ENCODE measurements at regions not wholly inside any gene's neighbourhood (a gene's known extent, or its start where the extent isn't known, plus 50 kb on each side); places are given as distances from the start of the nearest gene placed in this dataset.
"Not testable (repeated sequence)": the region's sequence is repeated elsewhere in the genome, so short reads cannot be mapped to it uniquely, and the experiment has no call there.

DNA sequence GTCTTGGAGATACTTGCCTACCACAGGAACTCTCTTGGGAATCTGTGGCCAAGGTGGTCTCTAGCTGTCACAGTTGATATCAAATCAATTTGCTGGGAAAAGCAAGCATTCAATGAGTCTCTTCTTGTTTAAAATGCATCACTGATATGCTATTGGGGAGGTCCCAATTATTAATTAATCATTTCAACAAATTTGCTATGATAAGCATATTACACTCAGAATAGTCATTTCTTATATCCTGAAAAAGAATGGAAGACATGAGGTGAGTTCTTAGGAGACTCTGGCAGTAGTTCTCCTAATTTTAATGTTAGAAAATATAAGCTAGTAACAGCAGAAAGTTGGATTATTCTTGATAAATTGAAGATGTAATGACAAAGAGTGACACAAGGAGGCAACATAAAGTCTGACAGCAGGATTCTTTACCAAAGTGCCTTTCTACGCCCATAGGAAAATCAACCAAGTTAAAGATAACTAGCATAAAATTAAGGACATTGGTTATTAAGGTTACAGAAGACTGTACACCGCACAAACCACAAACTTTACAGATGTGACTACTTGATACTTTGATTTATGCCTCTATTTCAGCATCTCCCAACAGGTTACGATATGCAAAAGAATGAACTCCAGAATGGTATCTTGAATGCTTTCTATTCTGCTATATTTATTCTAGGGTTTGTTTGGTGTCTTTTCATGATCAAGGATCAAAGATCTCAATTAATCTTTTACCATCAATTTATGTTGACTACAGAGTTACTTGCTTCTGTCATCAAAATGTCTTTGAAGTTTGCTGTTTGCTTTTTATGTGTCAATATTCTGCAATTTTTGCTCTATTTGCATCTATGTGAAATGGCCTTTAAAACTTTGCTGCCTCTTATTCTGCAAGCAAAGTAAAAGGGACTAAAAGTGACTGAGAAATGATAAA is 349.6 kb upstream of the CLEC14A start:
- TF ChIP-seq ZNF8 (CRISPR knock-in tag; IDR thresholded peaks at IDR 0.05) (no peak), SNAI2 (CRISPR knock-in tag; IDR thresholded peaks at IDR 0.05) (no peak), GLIS3 (CRISPR knock-in tag; IDR thresholded peaks at IDR 0.05) (no peak), ZNF565 (CRISPR knock-in tag; conservative IDR thresholded peaks at IDR 0.05; ENCODE audit: low read depth) (no peak), BACH2 (CRISPR knock-in tag; IDR thresholded peaks at IDR 0.05; ENCODE audit: borderline replicate concordance) (no peak), TOX (CRISPR knock-in tag; IDR thresholded peaks at IDR 0.05; ENCODE audit: borderline replicate concordance) (no peak), ARNTL (CRISPR knock-in tag; IDR thresholded peaks at IDR 0.05; ENCODE audit: borderline replicate concordance, low read depth) (no peak), ZNF70 (CRISPR knock-in tag; IDR thresholded peaks at IDR 0.05) (no peak), ISL1 (CRISPR knock-in tag; IDR thresholded peaks at IDR 0.05) (no peak), RARB (CRISPR knock-in tag; IDR thresholded peaks at IDR 0.05) (no peak), OSR1 (CRISPR knock-in tag; IDR thresholded peaks at IDR 0.05) (no peak)
- TF ChIP-seq, protein P1, sequence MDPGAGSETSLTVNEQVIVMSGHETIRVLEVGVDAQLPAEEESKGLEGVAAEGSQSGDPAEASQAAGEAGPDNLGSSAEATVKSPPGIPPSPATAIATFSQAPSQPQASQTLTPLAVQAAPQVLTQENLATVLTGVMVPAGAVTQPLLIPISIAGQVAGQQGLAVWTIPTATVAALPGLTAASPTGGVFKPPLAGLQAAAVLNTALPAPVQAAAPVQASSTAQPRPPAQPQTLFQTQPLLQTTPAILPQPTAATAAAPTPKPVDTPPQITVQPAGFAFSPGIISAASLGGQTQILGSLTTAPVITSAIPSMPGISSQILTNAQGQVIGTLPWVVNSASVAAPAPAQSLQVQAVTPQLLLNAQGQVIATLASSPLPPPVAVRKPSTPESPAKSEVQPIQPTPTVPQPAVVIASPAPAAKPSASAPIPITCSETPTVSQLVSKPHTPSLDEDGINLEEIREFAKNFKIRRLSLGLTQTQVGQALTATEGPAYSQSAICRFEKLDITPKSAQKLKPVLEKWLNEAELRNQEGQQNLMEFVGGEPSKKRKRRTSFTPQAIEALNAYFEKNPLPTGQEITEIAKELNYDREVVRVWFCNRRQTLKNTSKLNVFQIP (CRISPR knock-in tag; IDR thresholded peaks at IDR 0.05; ENCODE audit: borderline replicate concordance, low read depth): no peak
- TF ChIP-seq, protein P2, sequence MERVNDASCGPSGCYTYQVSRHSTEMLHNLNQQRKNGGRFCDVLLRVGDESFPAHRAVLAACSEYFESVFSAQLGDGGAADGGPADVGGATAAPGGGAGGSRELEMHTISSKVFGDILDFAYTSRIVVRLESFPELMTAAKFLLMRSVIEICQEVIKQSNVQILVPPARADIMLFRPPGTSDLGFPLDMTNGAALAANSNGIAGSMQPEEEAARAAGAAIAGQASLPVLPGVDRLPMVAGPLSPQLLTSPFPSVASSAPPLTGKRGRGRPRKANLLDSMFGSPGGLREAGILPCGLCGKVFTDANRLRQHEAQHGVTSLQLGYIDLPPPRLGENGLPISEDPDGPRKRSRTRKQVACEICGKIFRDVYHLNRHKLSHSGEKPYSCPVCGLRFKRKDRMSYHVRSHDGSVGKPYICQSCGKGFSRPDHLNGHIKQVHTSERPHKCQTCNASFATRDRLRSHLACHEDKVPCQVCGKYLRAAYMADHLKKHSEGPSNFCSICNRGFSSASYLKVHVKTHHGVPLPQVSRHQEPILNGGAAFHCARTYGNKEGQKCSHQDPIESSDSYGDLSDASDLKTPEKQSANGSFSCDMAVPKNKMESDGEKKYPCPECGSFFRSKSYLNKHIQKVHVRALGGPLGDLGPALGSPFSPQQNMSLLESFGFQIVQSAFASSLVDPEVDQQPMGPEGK (CRISPR knock-in tag; IDR thresholded peaks at IDR 0.05; ENCODE audit: borderline replicate concordance): no peak
- TF ChIP-seq, protein P3, sequence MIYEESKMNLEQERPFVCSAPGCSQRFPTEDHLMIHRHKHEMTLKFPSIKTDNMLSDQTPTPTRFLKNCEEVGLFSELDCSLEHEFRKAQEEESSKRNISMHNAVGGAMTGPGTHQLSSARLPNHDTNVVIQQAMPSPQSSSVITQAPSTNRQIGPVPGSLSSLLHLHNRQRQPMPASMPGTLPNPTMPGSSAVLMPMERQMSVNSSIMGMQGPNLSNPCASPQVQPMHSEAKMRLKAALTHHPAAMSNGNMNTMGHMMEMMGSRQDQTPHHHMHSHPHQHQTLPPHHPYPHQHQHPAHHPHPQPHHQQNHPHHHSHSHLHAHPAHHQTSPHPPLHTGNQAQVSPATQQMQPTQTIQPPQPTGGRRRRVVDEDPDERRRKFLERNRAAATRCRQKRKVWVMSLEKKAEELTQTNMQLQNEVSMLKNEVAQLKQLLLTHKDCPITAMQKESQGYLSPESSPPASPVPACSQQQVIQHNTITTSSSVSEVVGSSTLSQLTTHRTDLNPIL (CRISPR knock-in tag; IDR thresholded peaks at IDR 0.05; ENCODE audit: low read depth): no peak
- no peak for ATAC-seq

DNA sequence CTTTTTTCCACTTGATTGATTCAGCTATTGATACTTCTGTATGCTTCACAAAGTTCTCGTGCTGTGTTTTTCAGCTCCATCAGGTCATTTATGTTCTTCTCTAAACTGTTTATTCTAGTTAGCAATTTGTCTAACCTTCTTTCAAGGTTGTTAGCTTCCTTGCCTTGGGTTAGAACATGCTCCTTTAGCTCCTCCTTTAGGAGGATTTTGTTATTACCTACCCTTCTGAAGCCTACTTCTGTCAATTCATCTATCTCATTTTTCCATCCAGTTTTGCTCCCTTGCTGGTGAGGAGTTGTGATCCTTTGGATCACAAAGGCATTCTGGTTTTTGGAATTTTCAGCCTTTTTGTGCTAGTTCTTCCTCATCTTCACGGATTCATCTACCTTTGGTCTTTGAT is 344.7 kb upstream of the CLEC14A start:
- not testable (repeated sequence) for ATAC-seq

DNA sequence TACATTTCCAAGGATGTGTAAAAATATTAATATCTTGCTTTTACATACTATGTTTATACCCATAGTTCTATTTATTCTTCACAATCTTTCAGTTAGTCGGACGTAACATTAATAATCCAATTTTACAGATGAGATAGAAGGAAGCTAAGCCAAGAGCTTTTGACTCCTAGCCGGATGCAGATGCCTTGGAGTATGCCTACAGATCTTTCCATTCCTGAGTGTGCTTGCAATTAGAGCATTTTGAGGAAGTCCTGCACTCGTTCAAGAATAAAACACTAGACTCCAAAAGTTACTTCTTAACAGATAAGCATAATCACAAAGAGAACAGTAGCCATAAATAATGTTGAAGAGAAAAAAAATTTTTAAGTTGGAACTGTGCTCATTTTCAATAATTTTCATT is 337.6 kb upstream of the CLEC14A start:
- no peak for ATAC-seq
- no peak for TF ChIP-seq RARB (CRISPR knock-in tag; IDR thresholded peaks at IDR 0.05)
- TF ChIP-seq SNAI2 (CRISPR knock-in tag; IDR thresholded peaks at IDR 0.05): no peak
- TF ChIP-seq CSDC2 (CRISPR knock-in tag; IDR thresholded peaks at IDR 0.05): no peak
- TF ChIP-seq ZNF8 (CRISPR knock-in tag; IDR thresholded peaks at IDR 0.05): no peak
- TF ChIP-seq, protein P3 (CRISPR knock-in tag; IDR thresholded peaks at IDR 0.05; ENCODE audit: low read depth): no peak
- TF ChIP-seq ESRRG (CRISPR knock-in tag; IDR thresholded peaks at IDR 0.05): no peak
- TF ChIP-seq ARNTL (CRISPR knock-in tag; IDR thresholded peaks at IDR 0.05; ENCODE audit: borderline replicate concordance, low read depth): no peak
- TF ChIP-seq ISL1 (CRISPR knock-in tag; IDR thresholded peaks at IDR 0.05): no peak
- TF ChIP-seq, protein P2 (CRISPR knock-in tag; IDR thresholded peaks at IDR 0.05; ENCODE audit: borderline replicate concordance): no peak
- no peak for TF ChIP-seq ZNF565 (CRISPR knock-in tag; conservative IDR thresholded peaks at IDR 0.05; ENCODE audit: low read depth)
- TF ChIP-seq, protein P4, sequence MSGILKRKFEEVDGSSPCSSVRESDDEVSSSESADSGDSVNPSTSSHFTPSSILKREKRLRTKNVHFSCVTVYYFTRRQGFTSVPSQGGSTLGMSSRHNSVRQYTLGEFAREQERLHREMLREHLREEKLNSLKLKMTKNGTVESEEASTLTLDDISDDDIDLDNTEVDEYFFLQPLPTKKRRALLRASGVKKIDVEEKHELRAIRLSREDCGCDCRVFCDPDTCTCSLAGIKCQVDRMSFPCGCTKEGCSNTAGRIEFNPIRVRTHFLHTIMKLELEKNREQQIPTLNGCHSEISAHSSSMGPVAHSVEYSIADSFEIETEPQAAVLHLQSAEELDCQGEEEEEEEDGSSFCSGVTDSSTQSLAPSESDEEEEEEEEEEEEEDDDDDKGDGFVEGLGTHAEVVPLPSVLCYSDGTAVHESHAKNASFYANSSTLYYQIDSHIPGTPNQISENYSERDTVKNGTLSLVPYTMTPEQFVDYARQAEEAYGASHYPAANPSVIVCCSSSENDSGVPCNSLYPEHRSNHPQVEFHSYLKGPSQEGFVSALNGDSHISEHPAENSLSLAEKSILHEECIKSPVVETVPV (CRISPR knock-in tag; IDR thresholded peaks at IDR 0.05): no peak
- TF ChIP-seq, protein P5, sequence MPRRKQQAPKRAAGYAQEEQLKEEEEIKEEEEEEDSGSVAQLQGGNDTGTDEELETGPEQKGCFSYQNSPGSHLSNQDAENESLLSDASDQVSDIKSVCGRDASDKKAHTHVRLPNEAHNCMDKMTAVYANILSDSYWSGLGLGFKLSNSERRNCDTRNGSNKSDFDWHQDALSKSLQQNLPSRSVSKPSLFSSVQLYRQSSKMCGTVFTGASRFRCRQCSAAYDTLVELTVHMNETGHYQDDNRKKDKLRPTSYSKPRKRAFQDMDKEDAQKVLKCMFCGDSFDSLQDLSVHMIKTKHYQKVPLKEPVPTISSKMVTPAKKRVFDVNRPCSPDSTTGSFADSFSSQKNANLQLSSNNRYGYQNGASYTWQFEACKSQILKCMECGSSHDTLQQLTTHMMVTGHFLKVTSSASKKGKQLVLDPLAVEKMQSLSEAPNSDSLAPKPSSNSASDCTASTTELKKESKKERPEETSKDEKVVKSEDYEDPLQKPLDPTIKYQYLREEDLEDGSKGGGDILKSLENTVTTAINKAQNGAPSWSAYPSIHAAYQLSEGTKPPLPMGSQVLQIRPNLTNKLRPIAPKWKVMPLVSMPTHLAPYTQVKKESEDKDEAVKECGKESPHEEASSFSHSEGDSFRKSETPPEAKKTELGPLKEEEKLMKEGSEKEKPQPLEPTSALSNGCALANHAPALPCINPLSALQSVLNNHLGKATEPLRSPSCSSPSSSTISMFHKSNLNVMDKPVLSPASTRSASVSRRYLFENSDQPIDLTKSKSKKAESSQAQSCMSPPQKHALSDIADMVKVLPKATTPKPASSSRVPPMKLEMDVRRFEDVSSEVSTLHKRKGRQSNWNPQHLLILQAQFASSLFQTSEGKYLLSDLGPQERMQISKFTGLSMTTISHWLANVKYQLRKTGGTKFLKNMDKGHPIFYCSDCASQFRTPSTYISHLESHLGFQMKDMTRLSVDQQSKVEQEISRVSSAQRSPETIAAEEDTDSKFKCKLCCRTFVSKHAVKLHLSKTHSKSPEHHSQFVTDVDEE (CRISPR knock-in tag; IDR thresholded peaks at IDR 0.05): no peak
- TF ChIP-seq GLIS3 (CRISPR knock-in tag; IDR thresholded peaks at IDR 0.05): no peak
- TF ChIP-seq BACH2 (CRISPR knock-in tag; IDR thresholded peaks at IDR 0.05; ENCODE audit: borderline replicate concordance): no peak
- TF ChIP-seq TCF4 (CRISPR knock-in tag; IDR thresholded peaks at IDR 0.05; ENCODE audit: borderline replicate concordance): no peak

All from SK-N-SH treated with all-trans-retinoic acid at 6 μM for 48 hours (cell line).